Stimulated activated naive CD4-positive, alpha-beta T cell treated with Interleukin-2 at 50 U/mL for 16 hours (primary cell): ENCODE measurements at regions not wholly inside any gene's neighbourhood (a gene's known extent, or its start where the extent isn't known, plus 50 kb on each side); places are given as distances from the start of the nearest gene placed in this dataset.
"Not testable (repeated sequence)": the region's sequence is repeated elsewhere in the genome, so short reads cannot be mapped to it uniquely, and the experiment has no call there.

ENCODE experiments used
- DNase-seq: peaks from one replicate; lab custom pipeline; 2025; lab: John Stamatoyannopoulos, UW

GRCh38 chr4:97104666-97105065 is 1038.6 kb downstream of the STPG2 start:
- no peak for DNase-seq

DNA sequence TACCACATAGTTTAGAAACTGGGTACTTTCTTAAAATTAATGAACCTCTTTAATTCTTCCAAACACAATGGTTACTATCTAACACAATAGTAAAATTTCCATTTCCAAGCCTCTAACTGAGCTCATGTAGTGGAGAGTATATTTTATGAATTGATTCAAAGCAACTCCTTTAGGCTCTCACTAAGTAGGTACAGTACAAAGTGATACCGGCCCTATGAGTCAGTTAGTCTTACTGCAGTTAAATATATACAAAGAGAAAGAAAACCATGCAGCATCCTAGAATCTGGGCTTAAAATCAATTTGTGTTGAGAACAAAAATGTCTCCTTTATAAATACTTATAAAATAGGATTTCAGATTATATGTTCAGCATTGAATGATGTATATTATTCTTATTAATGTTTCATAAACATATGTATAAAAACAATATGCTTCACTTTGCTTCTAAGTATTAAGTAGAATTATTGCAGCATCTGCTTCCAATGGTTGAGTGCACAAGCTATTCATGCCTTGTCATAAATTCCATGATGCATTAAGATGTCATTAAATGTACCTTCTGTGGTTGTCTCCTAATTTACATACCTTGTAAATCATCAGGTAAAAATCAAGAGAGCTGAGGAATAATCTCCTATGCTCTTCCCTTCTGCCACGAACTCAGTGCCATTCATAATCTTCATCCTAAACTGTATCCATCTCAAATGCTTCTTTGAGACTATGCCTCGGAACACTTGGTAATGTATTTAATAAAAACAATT is 1037.8 kb downstream of the STPG2 start:
- no peak for DNase-seq

- no peak for DNase-seq
Measured at GRCh38 chr4:97106161-97106560, 1037.1 kb downstream of the STPG2 start.

- DNase-seq, result no peak
Measured at GRCh38 chr4:97110506-97110905, 1032.8 kb downstream of the STPG2 start.

DNA sequence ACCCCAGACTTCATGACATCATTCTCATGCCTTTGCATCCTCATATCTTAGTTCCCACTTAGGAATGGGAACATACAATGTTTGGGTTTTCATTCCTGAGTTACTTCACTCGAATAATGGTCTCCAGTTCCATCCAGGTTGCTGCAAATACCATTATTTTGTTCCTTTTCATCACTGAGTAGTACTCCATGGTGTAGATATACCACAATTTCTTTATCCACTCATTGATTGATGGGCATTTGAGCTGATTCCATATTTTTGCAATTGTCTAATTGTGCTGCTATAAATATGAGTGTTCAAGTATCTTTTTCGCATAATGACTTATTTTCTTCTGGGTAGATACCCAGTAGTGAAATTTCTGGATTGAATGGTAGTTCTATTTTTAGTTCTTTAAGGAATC is 1026.8 kb downstream of the STPG2 start:
- DNase-seq, result no peak

DNA sequence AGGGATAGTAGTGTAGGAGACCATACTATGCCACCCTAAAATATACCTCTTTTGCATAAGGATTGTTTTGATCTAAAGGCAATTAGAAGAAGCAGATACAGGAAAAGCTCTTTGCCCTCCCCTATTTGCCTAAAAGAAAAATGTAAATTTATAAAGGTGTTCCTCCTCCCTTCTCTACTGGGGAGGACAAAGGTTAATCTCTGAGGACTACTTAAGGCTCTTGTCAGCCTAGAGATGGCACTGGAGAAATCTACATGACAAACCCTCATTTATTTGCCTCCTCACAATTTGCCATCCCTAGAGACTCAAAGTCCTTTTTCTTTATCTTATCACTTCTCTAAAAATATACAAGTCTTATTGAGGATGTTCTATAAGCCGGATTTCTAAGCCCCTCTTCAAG is 1021.8 kb downstream of the STPG2 start:
- DNase-seq, result no peak

DNA sequence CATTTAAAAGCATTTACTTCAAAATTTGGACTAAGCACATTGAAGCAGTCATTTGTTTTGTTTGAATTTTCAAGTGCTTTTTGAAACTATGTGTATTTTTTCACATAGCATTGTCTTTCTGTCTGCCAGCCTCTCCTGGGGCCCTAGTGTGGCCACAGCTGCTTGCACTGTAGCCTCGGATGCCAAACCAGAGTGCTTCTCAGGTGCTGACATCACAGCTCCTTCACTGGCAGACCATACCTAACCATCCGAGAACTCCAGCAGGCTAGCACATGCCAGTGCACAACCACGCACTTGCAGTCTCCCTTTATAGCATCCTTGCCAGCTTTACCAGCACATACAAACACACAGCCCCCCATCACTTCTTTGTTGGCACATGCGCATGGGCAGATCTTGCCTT is 1019.7 kb downstream of the STPG2 start:
- no peak for DNase-seq

DNA sequence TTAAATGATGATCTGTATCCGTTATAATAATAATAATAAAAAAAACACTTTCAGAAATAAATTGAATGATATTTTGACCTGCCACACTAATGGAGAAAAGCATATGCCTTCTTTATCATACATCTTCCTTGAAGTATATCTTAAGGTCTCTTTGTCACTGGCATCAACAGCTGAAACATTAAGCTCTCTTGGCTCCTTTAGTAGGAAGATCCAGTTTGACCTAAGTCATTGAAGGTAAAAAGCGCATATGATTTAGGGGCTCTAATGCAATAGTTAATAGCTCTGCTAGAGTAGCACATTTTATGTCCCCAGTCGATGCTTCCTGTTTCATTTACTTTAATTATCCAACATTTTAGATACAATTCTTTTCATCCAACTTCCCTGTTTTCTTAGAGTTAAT is 1010.8 kb downstream of the STPG2 start:
- no peak for DNase-seq

- no peak for DNase-seq
Measured at GRCh38 chr4:97134456-97134855, 1008.8 kb downstream of the STPG2 start.

DNA sequence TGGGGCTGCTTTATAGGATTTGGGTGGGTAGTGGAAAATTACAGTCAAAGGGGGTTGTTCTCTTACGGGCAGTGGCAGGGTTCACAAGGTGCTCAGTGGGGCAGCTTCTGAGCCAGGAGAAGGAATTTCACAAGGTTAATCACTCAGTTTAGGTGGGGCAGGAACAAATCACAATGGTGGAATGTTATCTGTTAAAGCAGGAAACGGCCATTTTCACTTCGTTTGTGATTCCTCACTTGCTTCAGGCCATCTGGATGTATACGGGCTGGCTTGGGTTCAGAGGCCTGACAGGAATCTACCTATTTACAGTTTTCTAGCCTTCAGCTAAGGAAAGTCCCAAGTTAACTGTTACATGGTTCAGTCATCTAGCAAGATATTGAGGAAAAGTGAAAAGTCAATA is 1003.5 kb downstream of the STPG2 start:
- DNase-seq, result no peak

GRCh38 chr4:97140545-97140944 is 1002.7 kb downstream of the STPG2 start:
- DNase-seq, result no peak

- DNase-seq, result not testable (repeated sequence)
Measured at GRCh38 chr4:97141332-97141731, 1001.9 kb downstream of the STPG2 start.

DNA sequence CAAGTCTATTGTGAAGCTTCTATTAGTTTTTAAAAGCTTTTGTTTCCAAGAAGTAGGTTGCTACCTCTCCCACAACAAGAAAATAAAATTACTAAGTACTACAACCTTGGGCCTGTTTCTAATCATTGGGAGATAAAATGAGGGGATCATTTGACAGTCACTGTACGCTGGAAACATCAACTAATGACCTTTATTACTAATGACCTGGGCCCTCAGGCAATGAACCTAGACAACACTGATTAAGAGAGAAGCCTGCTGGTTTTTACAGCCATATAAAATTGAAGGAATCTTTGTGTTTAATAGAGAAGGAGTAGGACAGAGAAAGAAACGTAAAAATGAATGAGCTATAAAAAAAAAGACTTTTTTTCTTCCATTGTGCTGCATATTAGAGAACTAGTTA is 1000.9 kb downstream of the STPG2 start:
- DNase-seq, result no peak

- DNase-seq, result no peak
Measured at GRCh38 chr4:97142893-97143292, 1000.4 kb downstream of the STPG2 start.

- DNase-seq, result no peak
Measured at GRCh38 chr4:97144199-97144598, 999.1 kb downstream of the STPG2 start.

DNA sequence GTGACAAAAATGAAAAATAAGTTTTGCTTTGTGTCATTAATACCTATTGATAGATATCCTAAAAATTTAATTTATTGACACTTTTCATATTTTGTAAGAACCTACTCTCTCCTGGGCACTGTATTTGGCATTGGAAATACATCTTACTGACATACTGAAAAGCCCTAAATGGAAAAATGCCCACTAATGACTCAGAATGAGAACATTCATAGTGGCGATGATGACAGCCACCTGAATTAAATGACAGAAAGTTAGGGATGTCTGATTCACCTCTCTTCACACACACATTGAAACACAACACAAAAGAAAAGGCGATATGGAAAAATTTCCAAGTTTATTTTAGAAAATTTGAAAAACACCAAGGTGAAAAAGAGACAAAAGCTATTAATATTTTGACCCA is 992.3 kb downstream of the STPG2 start:
- no peak for DNase-seq

DNA sequence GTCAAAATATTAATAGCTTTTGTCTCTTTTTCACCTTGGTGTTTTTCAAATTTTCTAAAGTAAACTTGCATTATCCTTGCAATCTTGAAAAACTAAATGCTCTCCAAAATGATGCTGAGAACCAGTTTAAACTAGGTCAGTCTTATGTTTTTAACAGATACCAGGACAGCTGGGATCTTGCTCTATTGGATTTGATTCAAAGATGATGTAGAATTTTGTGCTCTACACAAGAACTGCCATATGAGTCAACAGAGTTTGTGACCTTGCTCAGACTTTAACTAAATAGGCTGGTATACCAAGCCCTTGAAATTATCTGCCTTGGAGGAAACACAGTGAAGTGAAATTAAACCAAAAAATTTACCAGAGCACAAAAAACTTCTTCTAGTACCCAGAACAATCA is 991.1 kb downstream of the STPG2 start:
- no peak for DNase-seq

DNA sequence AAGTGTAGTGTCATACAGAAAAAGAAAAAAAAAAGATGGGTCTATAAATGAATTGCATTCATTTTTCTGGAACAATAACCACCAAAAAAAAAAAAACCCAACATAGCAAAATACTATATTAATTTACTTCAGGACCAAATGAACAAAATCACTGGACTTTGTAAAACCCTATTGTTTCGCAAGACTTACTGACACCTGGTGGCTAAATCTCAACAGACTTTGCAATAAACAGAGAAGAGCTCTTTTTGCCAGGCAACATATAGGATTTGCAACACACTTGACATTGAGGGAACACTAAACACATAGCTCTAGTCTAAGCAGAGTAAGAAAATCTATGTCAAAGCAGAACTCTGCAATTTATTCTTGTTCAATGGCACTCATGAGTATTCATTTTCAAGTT is 990.2 kb downstream of the STPG2 start:
- DNase-seq, result no peak

- no peak for DNase-seq
Measured at GRCh38 chr4:97159625-97160024, 983.7 kb downstream of the STPG2 start.

GRCh38 chr4:97185233-97185632 is 958.0 kb downstream of the STPG2 start:
- DNase-seq, result no peak

DNA sequence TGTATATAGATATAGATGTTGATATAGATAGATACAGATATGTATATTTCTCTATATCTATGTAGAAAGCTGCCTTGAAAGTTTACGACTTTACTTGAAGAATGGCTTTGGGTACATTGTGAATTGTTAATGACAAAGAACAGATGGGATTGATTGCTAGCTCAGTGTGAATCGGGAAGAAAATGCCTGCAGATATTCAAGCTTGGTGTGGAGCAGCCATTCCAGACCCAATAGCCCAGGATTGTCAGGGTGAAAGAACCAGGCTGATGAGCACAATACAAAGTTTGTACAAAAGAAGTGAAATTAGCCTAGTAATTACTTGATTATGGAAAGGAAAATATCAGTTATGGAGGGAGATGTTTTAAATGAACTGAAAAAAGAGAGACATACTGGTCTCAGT is 946.2 kb downstream of the STPG2 start:
- DNase-seq, result no peak

DNA sequence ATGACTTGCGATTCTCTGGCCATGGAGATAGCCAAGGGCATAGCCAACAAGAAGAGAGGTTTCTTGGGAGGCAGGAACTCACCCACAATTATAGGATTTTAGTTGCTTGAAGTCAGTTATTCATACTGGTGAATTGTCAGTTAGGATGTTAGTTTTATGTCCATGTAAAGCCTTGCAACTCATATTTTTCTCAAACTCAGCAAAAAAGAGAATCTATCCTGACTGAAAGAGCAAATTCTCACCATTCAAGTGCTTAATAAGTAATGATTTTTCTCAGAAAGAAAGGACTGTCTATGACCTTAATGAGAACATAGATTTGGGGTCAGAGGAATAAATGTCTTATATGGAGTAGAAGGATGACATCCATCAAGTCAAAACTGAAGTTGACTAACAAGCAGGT is 934.5 kb downstream of the STPG2 start:
- DNase-seq, result no peak

DNA sequence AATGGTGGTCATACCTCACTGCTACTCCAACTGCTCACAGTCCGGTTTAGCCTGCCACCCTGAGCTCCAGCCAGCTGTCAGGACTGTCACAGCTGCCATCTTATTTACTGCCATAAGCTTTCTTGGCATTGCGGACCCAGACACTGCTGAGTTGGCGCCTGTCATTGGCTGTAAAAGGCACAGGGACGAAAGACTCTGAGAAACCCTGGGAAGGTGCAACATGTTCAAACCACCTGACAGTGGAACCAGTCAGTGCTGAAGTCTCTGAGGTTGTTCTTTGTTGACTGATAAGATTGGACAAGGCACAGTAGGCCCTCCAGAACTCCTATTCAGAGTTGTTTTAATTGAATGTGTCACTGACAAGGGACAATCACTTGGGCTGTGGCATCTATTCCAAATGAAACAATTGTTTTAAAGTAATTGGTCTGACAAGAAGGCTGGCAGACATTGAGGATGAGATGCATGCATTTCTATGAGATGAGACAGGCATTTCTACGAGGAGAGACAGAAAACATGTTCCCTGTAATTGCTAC is 927.8 kb downstream of the STPG2 start:
- no peak for DNase-seq

- no peak for DNase-seq
Measured at GRCh38 chr4:97216046-97216445, 927.2 kb downstream of the STPG2 start.
